K562 (cell line): ENCODE measurements at regions not wholly inside any gene's neighbourhood (a gene's known extent, or its start where the extent isn't known, plus 50 kb on each side); places are given as distances from the start of the nearest gene placed in this dataset.
A peak's percentile ranks its signal among the peaks of the same experiment; 100 is the strongest.

ENCODE experiments used
- BACH1 ChIP-seq: fragments of 200-800 bp; sonication (Bioruptor generic); IDR thresholded peaks from 2 replicates; pipeline ENCODE4 v1.6.1; 2016; ENCODE audit warnings: missing genetic modification characterization, missing compliant biosample characterization
- CAMTA2 ChIP-seq: fragments of 250-450 bp; sonication (Bioruptor Pico); conservative IDR thresholded peaks from 2 replicates; pipeline ENCODE4 v1.5.1; 2022
- CREB3L1 ChIP-seq: fragments of 450-650 bp; IDR thresholded peaks from 2 replicates; pipeline ENCODE4 v1.6.1; 2014; ENCODE audit warnings: low read depth, mild to moderate bottlenecking, moderate library complexity, borderline replicate concordance
- DPF2 ChIP-seq: fragments of 450-650 bp; IDR thresholded peaks from 2 replicates; pipeline ENCODE4 v1.6.1; 2016
- EHMT2 ChIP-seq: fragments of 450-650 bp; IDR thresholded peaks from 2 replicates; pipeline ENCODE4 v1.6.1; 2018; ENCODE audit warnings: antibody characterized with exemption
- GATAD2B ChIP-seq: fragments of 450-650 bp; IDR thresholded peaks from 2 replicates; pipeline ENCODE4 v1.6.1; 2017; ENCODE audit warnings: mild to moderate bottlenecking, borderline replicate concordance
- GTF2A2 ChIP-seq: IDR thresholded peaks from 2 replicates; pipeline ENCODE4 v1.6.1; 2016; ENCODE audit warnings: mild to moderate bottlenecking, missing genetic modification characterization, missing compliant biosample characterization
- HIVEP1 ChIP-seq: fragments of 250-450 bp; sonication (Bioruptor Pico); IDR thresholded peaks from 2 replicates; pipeline ENCODE4 v1.4.0; 2020; ENCODE audit warnings: mild to moderate bottlenecking
- HNRNPH1 ChIP-seq: fragments of 200-400 bp; formaldehyde crosslinking; optimal IDR thresholded peaks from 2 replicates; pipeline ENCODE3; 2017; ENCODE audit warnings: low read depth, mild to moderate bottlenecking, low read length, moderate library complexity
- JUNB ChIP-seq: fragments of 450-650 bp; formaldehyde crosslinking; conservative IDR thresholded peaks from 2 replicates; pipeline ENCODE4 v1.4.0; 2020; ENCODE audit warnings: mild to moderate bottlenecking
- MAFF ChIP-seq: IDR thresholded peaks from 2 replicates; pipeline ENCODE4 v1.6.1; 2012; ENCODE audit warnings: low read length, improper control_type of control experiment
- MXD1 ChIP-seq: fragments of 250-450 bp; sonication (Bioruptor Pico); IDR thresholded peaks from 2 replicates; pipeline ENCODE4 v1.8.0; 2021; ENCODE audit warnings: borderline replicate concordance, mild to moderate bottlenecking, moderate library complexity; ENCODE audit not compliant: poor library complexity, severe bottlenecking
- NCOR1 ChIP-seq: fragments of 450-650 bp; IDR thresholded peaks from 2 replicates; pipeline ENCODE4 v1.6.1; 2016; ENCODE audit warnings: mild to moderate bottlenecking, moderate library complexity
- NONO ChIP-seq, 2 experiments: fragments of 200-400 bp in 1 of 2; fragments of 450-650 bp in 1 of 2; formaldehyde crosslinking in 1 of 2; IDR thresholded peaks; 2 replicates each; pipeline ENCODE4 v1.6.1; 2017; ENCODE audit warnings: low read depth in 2 of 2, mild to moderate bottlenecking in 2 of 2, moderate library complexity in 2 of 2, low read length in 1 of 2
- PURB ChIP-seq: sonication (generic); formaldehyde crosslinking; IDR thresholded peaks from 2 replicates; pipeline ENCODE4 v1.9.0; 2021; ENCODE audit warnings: low read depth, mild to moderate bottlenecking, missing genetic modification reagents
- RBM22 ChIP-seq: fragments of 200-400 bp; formaldehyde crosslinking; IDR thresholded peaks from 2 replicates; pipeline ENCODE4 v1.6.1; 2018; ENCODE audit warnings: low read length, low read depth; ENCODE audit not compliant: poor library complexity, severe bottlenecking
- RBM34 ChIP-seq: fragments of 200-400 bp; formaldehyde crosslinking; IDR thresholded peaks from 2 replicates; pipeline ENCODE4 v1.6.1; 2018; ENCODE audit warnings: low read length, borderline replicate concordance; ENCODE audit not compliant: insufficient read depth
- RFX7 ChIP-seq: fragments of 250-450 bp; sonication (Bioruptor Pico); IDR thresholded peaks from 2 replicates; pipeline ENCODE4 v1.5.1; 2021; ENCODE audit warnings: mild to moderate bottlenecking
- RUNX1 ChIP-seq: sonication (generic); IDR thresholded peaks from 2 replicates; pipeline ENCODE4 v1.6.1; 2016; ENCODE audit warnings: antibody characterized with exemption, low read depth
- SRF ChIP-seq, 2 experiments: fragments of 250-450, 450-650 bp in 1 of 2; sonication (Bioruptor Pico) in 1 of 2; sonication (generic) in 1 of 2; formaldehyde crosslinking; IDR thresholded peaks; 2 replicates each; pipeline versions ENCODE4 v1.5.0 to v1.5.1; 2020 to 2022; ENCODE audit warnings: mild to moderate bottlenecking in 1 of 2, missing genetic modification reagents in 1 of 2
- ZBTB43 ChIP-seq: sonication (generic); formaldehyde crosslinking; IDR thresholded peaks from 2 replicates; pipeline ENCODE4 v1.8.0; 2023; ENCODE audit warnings: mild to moderate bottlenecking, missing genetic modification reagents
- ZFPM2 ChIP-seq: fragments of 250-450 bp; sonication (Bioruptor Pico); IDR thresholded peaks from 2 replicates; pipeline ENCODE4 v1.5.1; 2022; ENCODE audit warnings: mild to moderate bottlenecking
- ZNF76 ChIP-seq: fragments of 250-450 bp; sonication (Bioruptor Pico); IDR thresholded peaks from 2 replicates; pipeline ENCODE4 v1.4.0; 2020; ENCODE audit warnings: mild to moderate bottlenecking, moderate library complexity, borderline replicate concordance

- TF ChIP-seq NONO (IDR thresholded peaks at IDR 0.05; ENCODE audit: low read depth in 2 of 2, low read length in 1 of 2) (0 out of 4 replicates have a peak, but pooled peaks of 1 of the 2 experiments have one; percentile 28), DPF2 (no peak), CAMTA2 (CRISPR knock-in tag) (0 out of 2 replicates have a peak, but pooled peaks have one; percentile 14), SRF (CRISPR knock-in tag; IDR thresholded peaks at IDR 0.05) (peak in 1 of 2 experiments; percentile 67; a peak in 1 of 4 replicates), MXD1 (CRISPR knock-in tag) (no peak), HIVEP1 (CRISPR knock-in tag) (peak; percentile 81), GATAD2B (no peak), NCOR1 (no peak), JUNB (no peak), BACH1 (tag) (no peak), PURB (CRISPR knock-in tag) (no peak), HNRNPH1 (no peak), RUNX1 (no peak), RBM22 (no peak), GTF2A2 (tag) (no peak), RBM34 (no peak), RFX7 (CRISPR knock-in tag) (no peak), ZFPM2 (CRISPR knock-in tag) (no peak), CREB3L1 (0 out of 2 replicates have a peak, but pooled peaks have one; percentile 27), ZNF76 (CRISPR knock-in tag) (peak; percentile 58; the same call in 1 of the 2 replicates), ZBTB43 (no peak; the same call in 1 of the 2 replicates), MAFF (no peak), EHMT2 (no peak)
Observed at GRCh38 chr1:201703621-201704438, 125.1 kb upstream of the IPO9 start (continued).
